ENCODE measurements at regions not wholly inside any gene's neighbourhood (a gene's known extent, or its start where the extent isn't known, plus 50 kb on each side); places are given as distances from the start of the nearest gene placed in this dataset.

GRCh38 chr4:10832806-10833628, 148.4 kb upstream of the CLNK start (continued):
- TF ChIP-seq RXRA (IDR thresholded peaks at IDR 0.05; ENCODE audit: insufficient read depth, low read depth, low read length), result no peak
- no peak for TF ChIP-seq TBP (IDR thresholded peaks at IDR 0.05; ENCODE audit: low read depth, low read length)
- TF ChIP-seq CTBP2 (IDR thresholded peaks at IDR 0.05; ENCODE audit: borderline replicate concordance, insufficient read depth, insufficient read length, low read length), result no peak
- no peak for TF ChIP-seq EP300 (IDR thresholded peaks at IDR 0.05; ENCODE audit: borderline replicate concordance in 1 of 2, low read depth in 2 of 2, low read length in 2 of 2)
- TF ChIP-seq CHD7 (IDR thresholded peaks at IDR 0.05; ENCODE audit: insufficient replicate concordance, low read length), result no peak
- no peak for TF ChIP-seq MAFK (IDR thresholded peaks at IDR 0.05; ENCODE audit: low read depth, low read length)
- no peak for TF ChIP-seq RFX5 (IDR thresholded peaks at IDR 0.05; ENCODE audit: borderline replicate concordance, low read depth, low read length)
- TF ChIP-seq HDAC6 (IDR thresholded peaks at IDR 0.05; ENCODE audit: low read depth, low read length), result no peak
- TF ChIP-seq CBX5 (IDR thresholded peaks at IDR 0.05; ENCODE audit: low read depth, low read length), result no peak
- no peak for TF ChIP-seq CREB1 (IDR thresholded peaks at IDR 0.05)

Data from H1 (cell line).